Stimulated activated CD4-positive, alpha-beta T cell treated with anti-CD3 and anti-CD28 coated beads, TNF-alpha, amount 100 ng/mL, for 24 hours (primary cell): ENCODE measurements at regions not wholly inside any gene's neighbourhood (a gene's known extent, or its start where the extent isn't known, plus 50 kb on each side); places are given as distances from the start of the nearest gene placed in this dataset.
"Not testable (repeated sequence)": the region's sequence is repeated elsewhere in the genome, so short reads cannot be mapped to it uniquely, and the experiment has no call there.

ENCODE experiments used
- DNase-seq, 3 experiments: peaks; one replicate each; pipeline ENCODE4 v3.0.0-alpha.2; 2020; ENCODE audit warnings: low read depth in 3 of 3

DNA sequence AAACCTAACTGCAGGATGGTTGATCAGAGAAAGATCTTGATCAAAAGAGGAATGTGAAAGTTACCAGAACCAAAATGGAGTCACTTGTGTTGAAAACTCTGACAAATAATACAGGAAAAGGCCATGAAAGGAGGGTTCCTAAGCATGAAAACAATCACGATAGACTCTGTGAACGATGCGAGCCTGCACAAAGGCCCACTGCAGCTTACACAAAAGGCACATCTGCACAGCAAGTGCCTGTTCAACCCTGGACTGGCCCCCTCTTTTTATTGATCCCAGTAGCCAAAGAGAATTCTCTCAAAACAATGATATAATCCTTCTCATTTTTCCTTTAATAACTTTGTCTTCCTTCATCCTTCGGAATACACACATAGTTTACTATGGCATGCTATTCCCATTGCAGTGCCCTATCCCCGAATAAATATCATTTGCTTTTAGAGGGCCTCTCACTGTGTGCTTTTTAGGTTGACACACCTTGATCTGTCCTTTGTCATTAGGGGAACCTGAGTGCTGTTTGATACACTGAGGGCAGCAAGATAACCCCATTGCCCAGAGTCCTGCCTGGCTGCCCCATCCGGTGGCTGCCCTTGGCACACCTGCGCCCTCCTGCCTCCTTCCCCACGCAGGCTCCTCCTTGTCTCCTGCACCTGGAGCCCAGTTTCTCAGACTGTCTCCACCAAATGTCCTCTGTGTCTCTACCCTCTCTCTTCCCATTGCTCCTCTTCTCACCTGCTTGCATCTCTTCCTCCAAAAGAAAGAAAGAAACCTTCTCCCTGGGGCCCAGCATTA lies 98.3 kb upstream of the FRMD1 start:
- DNase-seq = no peak

DNA sequence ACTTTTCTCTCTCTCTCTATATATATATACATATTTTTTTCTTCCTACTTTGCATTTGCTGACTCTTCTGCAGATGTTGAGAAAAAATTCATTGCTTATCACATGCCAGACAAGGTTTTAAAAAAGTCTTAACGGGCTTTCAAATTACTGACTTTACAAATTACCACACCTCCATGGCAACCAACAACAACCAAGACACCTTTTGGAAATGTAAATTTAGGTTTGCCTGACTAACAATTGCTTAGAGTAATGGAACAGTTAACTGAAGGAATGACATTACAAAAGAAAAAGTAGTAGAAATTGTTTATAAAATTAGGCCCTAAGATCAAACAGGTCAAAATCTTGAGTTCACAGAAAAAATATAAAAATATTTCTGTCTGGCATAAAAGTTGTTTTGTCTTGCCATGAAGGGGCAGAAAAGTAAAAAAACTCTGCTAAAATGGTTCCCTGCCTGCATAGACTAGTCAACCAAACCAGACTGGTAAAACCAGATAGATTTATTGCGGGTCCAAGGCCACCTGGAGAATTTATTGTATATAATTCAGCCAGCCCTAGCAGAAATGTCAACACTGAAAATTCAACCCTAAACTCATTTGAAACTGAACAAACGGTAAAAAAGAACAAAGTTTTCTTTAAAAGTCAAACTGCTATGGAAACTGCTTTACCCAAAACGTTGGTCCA lies 92.8 kb upstream of the FRMD1 start:
- no peak for DNase-seq

DNA sequence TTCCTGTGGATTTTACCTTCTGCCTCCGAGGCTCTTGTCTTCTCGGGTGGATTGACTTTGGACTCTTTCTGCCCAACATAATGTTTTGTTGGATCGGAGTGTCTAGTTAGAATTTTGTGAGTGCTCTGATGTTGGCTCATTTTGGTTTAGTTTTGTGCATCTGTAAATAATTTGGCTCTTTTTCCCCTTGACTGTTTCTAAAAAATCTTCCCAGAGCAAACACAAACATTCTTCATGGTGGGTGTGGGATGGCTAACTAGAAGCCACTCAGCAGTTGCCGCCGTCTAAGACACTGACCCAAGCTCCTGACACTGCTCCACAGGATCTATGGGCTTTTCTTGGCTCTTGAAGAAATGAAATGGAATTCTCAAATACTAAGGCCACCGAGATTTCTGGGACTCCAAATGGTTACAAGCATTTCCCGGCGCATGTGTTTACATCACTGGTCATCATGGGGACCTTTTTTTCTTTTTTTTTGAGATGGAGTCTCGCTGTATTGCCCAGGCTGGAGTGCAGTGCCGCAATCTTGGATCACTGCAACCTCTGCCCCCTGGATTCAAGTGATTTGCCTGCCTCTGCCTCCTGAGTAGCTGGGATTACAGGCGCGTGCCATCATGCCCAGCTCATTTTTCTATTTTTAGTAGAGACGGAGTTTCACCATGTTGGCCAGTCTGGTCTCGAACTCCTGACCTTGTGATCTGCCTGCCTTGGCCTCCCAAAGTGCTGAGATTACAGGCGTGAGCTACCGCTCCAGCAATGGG lies 92.0 kb upstream of the FRMD1 start:
- no peak for DNase-seq

GRCh38 chr6:168169624-168170023 lies 90.6 kb upstream of the FRMD1 start:
- DNase-seq = no peak

- DNase-seq = not testable (repeated sequence)
Observed at GRCh38 chr6:168168936-168169335, 89.9 kb upstream of the FRMD1 start.

DNA sequence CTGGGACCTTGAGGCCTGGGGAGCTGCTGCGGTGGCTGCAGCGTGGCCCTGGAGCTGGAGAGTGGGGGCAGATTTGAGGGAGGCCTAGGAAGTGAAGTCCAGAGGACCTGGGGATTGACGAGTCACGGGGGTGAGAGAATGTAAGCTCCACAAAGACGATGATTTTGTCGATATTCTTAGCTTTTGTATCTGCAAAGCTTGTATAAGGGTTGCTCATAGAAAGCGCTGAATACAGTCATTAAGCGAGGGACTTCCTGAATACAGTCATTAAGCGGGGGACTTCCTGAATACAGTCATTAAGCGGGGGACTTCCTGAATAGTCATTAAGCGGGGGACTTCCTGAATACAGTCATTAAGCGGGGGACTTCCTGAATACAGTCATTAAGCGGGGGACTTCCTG lies 89.3 kb upstream of the FRMD1 start:
- DNase-seq = not testable (repeated sequence)

GRCh38 chr6:168167431-168168315 lies 88.7 kb upstream of the FRMD1 start:
- no peak for DNase-seq

DNA sequence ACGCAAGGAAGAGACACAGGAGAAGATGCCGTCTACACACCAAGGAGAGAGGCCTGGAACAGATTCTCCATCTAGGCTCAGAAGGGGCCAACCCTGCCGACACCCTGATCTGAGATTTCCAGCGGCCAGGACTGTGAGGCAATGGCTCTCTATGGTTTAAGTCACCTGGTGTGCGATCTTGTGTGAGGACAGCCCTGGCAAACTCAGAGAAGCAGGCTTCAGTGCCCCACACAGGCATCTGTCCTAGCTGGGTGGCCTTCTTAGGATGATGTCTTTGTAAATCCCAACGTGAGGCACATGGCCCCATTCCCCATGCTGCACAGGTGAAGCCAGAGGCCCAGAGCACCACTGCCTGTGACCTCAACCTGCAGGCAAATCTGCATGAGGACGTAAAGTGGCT lies 87.6 kb upstream of the FRMD1 start:
- DNase-seq = no peak

GRCh38 chr6:168165891-168166290 lies 86.9 kb upstream of the FRMD1 start:
- DNase-seq = no peak

DNA sequence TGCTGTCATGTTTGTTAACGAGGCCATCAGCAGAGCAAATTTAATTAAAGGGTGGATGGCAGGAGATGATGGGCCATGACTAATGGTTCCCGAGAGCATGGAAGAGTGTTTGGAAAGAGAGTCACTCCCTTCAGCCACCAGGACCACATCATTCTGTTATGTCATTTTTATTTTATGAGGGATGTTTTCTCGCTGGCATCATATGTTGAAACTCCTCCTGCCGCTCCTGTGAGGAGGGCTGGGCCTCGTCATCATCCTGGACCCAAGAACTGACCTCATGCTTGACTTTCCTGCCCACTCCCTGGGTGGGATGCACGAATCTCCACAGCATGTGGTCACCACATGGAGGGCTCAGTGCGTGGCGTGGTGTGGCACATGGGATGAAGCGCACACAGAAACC lies 86.4 kb upstream of the FRMD1 start:
- no peak for DNase-seq

DNA sequence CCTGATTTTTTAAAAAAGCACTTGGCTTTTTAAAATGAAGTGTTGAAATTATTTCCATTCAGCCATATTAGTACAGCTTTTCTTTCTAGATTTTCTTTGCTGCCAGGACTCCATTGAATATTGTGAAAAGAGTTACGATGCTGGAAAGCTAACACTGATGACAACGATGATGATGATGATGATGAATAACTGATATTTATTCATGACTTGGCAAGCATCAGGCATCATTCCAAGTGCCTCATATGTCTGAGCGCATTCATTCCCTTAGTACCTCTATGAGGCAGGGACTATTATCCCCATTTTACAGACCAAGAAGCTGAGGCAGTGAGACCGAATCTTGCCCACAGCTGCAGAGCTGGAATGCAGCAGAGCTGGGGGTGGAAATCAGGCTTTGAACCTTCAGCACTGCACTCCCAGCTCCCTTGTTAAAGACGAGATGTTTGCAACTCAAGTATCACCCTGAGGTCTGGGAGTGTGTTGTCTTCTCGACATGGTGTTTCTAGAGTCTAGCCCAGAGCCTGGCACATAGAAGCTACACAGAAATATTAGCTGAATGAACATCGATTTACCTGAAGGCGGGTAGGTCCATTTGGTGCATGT lies 85.5 kb upstream of the FRMD1 start:
- DNase-seq = no peak

- DNase-seq = no peak
Observed at GRCh38 chr6:168163096-168163731, 84.2 kb upstream of the FRMD1 start.

- DNase-seq = no peak
Observed at GRCh38 chr6:168162366-168162765, 83.4 kb upstream of the FRMD1 start.

DNA sequence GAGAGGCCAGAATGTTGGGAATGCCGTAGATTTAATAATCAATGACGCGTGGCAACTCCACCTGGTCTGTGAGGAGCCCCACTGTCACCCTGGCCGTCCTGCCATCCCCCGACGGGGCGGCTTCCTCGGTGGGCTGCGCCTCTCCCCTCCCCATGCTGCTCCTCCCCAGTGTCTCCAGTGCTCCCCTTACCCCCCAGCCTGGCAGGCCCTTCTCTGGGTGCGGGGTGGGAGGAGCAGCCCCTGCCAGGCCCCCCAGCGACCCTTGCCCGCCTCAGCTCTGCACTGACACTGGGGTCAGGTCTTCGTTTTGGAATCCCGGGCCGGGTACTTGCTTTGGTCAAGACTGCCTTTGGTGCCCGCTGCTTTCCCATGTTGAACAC lies 82.3 kb upstream of the FRMD1 start:
- no peak for DNase-seq

DNA sequence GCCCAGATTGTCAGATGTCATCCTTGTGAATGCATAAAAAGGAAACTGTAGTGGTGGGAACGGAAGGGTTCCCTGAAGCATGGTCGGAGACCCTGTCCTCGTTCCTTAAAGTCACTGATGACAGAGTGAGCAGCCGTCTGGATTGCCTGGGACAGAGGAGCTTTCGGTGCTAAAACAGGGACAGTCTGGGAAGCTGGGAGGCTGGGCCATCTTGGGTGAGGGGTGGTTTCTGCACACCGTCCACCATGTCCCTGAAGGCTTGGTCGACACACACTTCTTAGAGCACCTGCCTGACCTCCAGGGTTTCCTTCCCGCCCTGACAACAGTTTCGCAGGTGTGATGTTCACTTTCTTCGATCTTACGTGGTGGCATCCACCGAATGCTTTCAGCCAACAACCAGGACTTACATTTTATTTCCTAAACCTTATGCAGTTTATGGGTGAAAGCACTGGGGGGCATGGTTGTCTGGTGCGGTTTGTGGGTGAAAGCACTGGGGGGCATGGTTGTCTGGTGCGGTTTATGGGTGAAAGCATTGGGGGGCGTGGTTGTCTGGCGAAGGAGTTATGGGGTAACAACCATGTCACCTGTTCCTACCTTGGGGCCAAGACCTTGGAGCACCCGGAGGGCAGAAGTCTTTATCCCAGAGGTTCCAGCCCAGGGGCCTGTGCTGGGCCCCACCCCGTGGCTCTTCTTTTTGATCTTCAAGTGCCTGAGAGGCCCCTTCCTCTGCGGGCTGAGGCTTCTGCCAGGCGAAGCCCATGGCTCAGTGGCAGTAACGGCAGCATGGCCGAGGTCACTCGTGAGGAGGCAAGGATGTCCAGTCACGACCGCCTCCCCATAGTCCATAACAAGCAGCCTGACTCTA lies 81.7 kb upstream of the FRMD1 start:
- DNase-seq = no peak

DNA sequence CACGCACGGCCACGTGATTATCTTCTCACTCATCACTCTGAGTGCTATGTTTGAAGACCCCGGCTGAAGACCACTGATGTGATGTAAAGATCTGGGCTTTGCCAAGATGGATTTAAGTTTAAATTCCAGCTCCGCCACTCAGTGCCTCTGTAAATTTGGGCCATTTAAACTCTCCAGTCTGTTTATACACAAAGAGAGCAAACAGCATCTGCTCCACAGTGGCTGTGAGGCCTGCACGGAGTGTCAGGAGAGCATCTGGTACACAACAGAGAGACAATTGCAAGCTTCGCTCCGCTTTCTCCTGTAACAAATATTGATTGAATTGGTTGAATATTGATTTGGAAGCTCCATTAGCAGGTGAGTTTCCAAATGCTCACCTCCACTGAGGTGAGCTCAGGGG lies 80.5 kb upstream of the FRMD1 start:
- no peak for DNase-seq

GRCh38 chr6:168158980-168159349 lies 80.0 kb upstream of the FRMD1 start:
- DNase-seq = no peak

- no peak for DNase-seq
Observed at GRCh38 chr6:168158213-168158979, 79.4 kb upstream of the FRMD1 start.
